Parathyroid adenoma (tissue), 2 donors: ENCODE measurements at regions not wholly inside any gene's neighbourhood (a gene's known extent, or its start where the extent isn't known, plus 50 kb on each side); places are given as distances from the start of the nearest gene placed in this dataset.

ENCODE experiments used
- H2AFZ ChIP-seq: fragments of 300-600 bp; sonication (generic); one replicate; pipeline ENCODE4 v1.7.0; 2017; ENCODE audit warnings: antibody characterized with exemption, mild to moderate bottlenecking
- H3K27ac ChIP-seq: fragments of 300-600 bp; sonication (generic); one replicate; pipeline ENCODE4 v1.7.0; 2017
- H3K27me3 ChIP-seq: fragments of 300-600 bp; sonication (generic); one replicate; pipeline ENCODE4 v1.7.0; 2017; ENCODE audit warnings: low read length; ENCODE audit not compliant: control insufficient read depth, insufficient read depth
- H3K36me3 ChIP-seq: fragments of 300-600 bp; sonication (generic); one replicate; pipeline ENCODE4 v1.7.0; 2017; ENCODE audit warnings: low read length; ENCODE audit not compliant: control insufficient read depth, insufficient read depth
- H3K4me1 ChIP-seq: fragments of 300-600 bp; sonication (generic); one replicate; pipeline ENCODE4 v1.7.0; 2017; ENCODE audit warnings: control low read depth
- H3K4me2 ChIP-seq: fragments of 300-600 bp; sonication (generic); one replicate; pipeline ENCODE4 v1.7.0; 2017; ENCODE audit warnings: low read length
- H3K4me3 ChIP-seq: fragments of 300-600 bp; sonication (generic); one replicate; pipeline ENCODE4 v1.7.0; 2017; ENCODE audit warnings: low read depth, low read length
- H3K79me2 ChIP-seq: fragments of 300-600 bp; sonication (generic); one replicate; pipeline ENCODE4 v1.7.0; 2017; ENCODE audit warnings: control low read depth
- H3K9ac ChIP-seq: fragments of 300-600 bp; sonication (generic); one replicate; pipeline ENCODE4 v1.7.0; 2017; ENCODE audit warnings: mild to moderate bottlenecking
- H3K9me3 ChIP-seq: fragments of 300-600 bp; sonication (generic); one replicate; pipeline ENCODE4 v1.7.0; 2017; ENCODE audit warnings: low read length; ENCODE audit not compliant: control insufficient read depth
- TF ChIP-seq, protein P1 (sequence below): fragments of 300-600 bp; sonication (generic); IDR thresholded peaks from one replicate; pipeline ENCODE4 v1.7.0; 2017; ENCODE audit warnings: antibody characterized with exemption, mild to moderate bottlenecking
- donor health status: primary hyperparathyroidism.

DNA sequence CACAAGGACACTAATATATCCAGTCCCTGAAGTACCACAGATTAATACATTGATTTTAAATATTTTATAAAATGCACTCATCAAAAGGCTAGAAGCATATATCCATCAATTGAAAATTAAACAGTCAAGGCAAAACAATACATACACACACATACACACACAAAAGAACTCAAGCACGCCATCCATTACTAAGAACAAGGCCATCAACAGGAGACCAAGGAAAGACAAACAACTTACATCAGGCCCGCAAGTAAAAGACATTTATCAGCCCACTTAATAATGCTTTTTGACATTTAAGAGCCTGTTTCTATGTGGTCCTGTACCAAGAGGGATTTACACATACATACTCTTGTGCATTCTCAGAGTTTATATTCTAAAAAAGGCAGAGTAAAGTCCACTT is 50.0 kb upstream of the ZNF827 start:
- H3K4me2 ChIP-seq, result no peak overlapping the region

More for the DNA sequence above, 50.0 kb upstream of the ZNF827 start:
- Histone ChIP-seq H3K4me1 (no peaks in the 10 kb centered on the region), H3K27me3 (no peaks in the 10 kb centered on the region), H3K36me3 (no peaks in the 10 kb centered on the region), H2AFZ (no peak overlapping the region), H3K79me2 (no peaks in the 10 kb centered on the region), H3K9me3 (no peaks in the 10 kb centered on the region), H3K9ac (no peak overlapping the region), H3K4me3 (no peak overlapping the region), H3K27ac (no peak overlapping the region)
- TF ChIP-seq, protein P1, sequence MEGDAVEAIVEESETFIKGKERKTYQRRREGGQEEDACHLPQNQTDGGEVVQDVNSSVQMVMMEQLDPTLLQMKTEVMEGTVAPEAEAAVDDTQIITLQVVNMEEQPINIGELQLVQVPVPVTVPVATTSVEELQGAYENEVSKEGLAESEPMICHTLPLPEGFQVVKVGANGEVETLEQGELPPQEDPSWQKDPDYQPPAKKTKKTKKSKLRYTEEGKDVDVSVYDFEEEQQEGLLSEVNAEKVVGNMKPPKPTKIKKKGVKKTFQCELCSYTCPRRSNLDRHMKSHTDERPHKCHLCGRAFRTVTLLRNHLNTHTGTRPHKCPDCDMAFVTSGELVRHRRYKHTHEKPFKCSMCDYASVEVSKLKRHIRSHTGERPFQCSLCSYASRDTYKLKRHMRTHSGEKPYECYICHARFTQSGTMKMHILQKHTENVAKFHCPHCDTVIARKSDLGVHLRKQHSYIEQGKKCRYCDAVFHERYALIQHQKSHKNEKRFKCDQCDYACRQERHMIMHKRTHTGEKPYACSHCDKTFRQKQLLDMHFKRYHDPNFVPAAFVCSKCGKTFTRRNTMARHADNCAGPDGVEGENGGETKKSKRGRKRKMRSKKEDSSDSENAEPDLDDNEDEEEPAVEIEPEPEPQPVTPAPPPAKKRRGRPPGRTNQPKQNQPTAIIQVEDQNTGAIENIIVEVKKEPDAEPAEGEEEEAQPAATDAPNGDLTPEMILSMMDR, result no peak
